ENCODE measurements at regions not wholly inside any gene's neighbourhood (a gene's known extent, or its start where the extent isn't known, plus 50 kb on each side); places are given as distances from the start of the nearest gene placed in this dataset.

DNA sequence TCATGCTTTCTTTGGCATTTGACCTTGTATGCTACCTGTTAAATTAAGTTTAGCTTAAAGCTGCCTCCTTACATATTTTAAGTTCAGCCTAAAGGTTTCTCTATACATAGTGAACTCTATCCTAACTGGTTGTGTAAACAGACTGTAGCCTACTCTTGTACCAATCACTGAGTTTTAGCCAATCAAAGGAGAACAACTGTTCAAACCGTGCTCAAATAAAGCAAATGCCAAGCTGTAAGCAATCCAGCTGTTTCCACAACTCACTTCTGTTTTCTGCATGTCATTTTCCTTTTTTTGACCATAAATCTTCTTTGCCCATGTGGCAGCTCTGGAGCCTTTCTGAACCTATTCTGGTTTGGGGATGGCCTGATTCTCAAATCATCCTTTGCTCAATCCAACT is 1603.8 kb upstream of the ACVR2A start:
- Mint-ChIP-seq H3K36me3 (no peaks in the 10 kb centered on the region), H3K4me3 (no peak overlapping the region), H3K9me3 (ENCODE audit: low read depth) (peaks cover 3% of the 10 kb centered on the region), H3K27me3 (no peaks in the 10 kb centered on the region), H3K4me1 (ENCODE audit: low read depth) (no peaks in the 10 kb centered on the region), H3K27ac (no peak overlapping the region)

DNA sequence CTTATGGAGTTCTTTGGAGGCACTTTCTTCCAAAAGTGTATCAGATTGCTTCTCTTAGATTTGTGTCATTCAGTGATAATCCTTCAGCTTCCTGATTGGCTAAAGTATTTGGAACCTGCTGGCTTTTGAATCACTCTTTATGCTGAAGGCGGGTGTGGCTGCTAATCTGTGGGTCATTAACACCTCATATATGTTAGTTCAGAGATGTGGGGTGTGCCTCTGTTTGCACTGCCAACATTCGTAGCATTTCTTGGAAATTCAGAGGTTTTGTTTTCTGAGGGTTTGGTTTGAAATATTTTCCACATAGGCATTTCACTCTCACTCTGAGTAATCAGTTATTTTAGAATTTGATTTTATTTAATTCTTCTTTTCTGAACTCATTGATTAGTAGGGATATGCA is 1604.4 kb upstream of the ACVR2A start:
- Mint-ChIP-seq H3K4me3 (no peak overlapping the region), H3K9me3 (ENCODE audit: low read depth) (peaks cover 3% of the 10 kb centered on the region), H3K36me3 (no peaks in the 10 kb centered on the region), H3K4me1 (ENCODE audit: low read depth) (no peaks in the 10 kb centered on the region), H3K27me3 (no peaks in the 10 kb centered on the region), H3K27ac (no peak overlapping the region)

GRCh38 chr2:146239392-146240135 is 1605.3 kb upstream of the ACVR2A start:
- H3K4me3 Mint-ChIP-seq, result no peak overlapping the region
- no peaks in the 10 kb centered on the region for H3K27me3 Mint-ChIP-seq
- peaks cover 3% of the 10 kb centered on the region for H3K9me3 Mint-ChIP-seq (ENCODE audit: low read depth)
- H3K27ac Mint-ChIP-seq, result no peak overlapping the region
- no peaks in the 10 kb centered on the region for H3K36me3 Mint-ChIP-seq
- no peaks in the 10 kb centered on the region for H3K4me1 Mint-ChIP-seq (ENCODE audit: low read depth)

DNA sequence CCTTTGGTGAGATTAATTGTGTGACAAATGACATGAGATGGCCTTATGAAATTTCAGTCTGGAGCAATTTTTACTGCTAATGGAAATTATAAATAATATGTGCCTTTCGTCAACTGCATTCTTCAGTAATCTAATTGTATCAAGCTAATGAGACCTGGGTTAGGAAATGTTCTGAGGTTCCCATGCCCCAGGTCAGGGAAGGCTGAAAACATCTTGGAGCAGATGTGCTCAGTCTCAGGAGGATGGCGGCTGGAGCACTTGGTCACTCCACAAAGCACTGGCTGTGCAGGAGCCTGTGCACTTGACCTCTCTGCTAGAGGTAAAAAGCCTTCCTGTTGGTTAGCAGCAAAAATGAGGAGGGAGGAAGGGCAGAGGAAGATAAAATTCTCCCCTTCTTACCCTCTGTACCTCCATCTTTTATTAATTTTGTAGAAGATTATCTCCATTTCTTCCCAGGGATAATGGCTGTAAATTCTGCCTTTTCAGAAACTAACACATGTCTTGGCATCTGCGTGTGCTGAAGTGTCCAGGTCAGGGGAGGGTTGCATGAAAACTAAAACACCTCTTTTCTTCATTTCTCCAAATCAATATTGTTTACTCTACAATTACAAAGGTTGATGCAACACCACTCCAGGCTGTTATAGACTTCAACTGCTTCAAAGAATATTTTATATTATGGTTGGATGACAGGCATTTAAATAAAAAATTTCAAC is 1606.4 kb upstream of the ACVR2A start:
- Mint-ChIP-seq H3K9me3 (ENCODE audit: low read depth) (peaks cover 3% of the 10 kb centered on the region), H3K27ac (no peak overlapping the region)

DNA sequence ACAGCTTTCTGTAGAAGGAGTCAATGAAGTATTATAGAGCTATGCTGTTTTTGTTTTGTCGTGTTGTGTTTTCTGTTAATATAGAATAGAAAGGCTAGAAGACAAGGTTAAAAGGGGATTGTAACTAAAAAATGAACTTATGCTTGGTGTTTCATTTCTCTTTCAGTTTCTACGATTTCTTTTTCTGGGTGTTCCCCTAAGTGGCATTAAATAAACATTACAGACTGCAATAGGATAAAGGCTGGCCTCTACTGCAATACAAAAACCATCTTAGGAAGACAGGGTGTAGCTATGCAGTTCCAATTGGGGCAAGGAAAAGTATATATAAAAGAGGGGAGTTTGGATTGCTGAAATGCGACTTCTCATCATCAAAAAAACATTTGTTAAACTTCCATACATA is 1609.7 kb upstream of the ACVR2A start:
- Mint-ChIP-seq H3K4me3 (no peak overlapping the region), H3K9me3 (ENCODE audit: low read depth) (peaks cover 8% of the 10 kb centered on the region), H3K27ac (no peak overlapping the region)

More for the DNA sequence above, 1606.4 kb upstream of the ACVR2A start:
- no peaks in the 10 kb centered on the region for H3K27me3 Mint-ChIP-seq
- no peak overlapping the region for H3K4me3 Mint-ChIP-seq
- H3K4me1 Mint-ChIP-seq (ENCODE audit: low read depth), result no peaks in the 10 kb centered on the region
- H3K36me3 Mint-ChIP-seq, result no peaks in the 10 kb centered on the region

GRCh38 chr2:146229508-146230155 is 1615.2 kb upstream of the ACVR2A start:
- Mint-ChIP-seq H3K27me3 (no peaks in the 10 kb centered on the region), H3K9me3 (ENCODE audit: low read depth) (peaks cover 17% of the 10 kb centered on the region), H3K4me3 (no peak overlapping the region), H3K4me1 (ENCODE audit: low read depth) (no peaks in the 10 kb centered on the region), H3K27ac (no peak overlapping the region), H3K36me3 (no peaks in the 10 kb centered on the region)

More for the DNA sequence above, 1609.7 kb upstream of the ACVR2A start:
- no peaks in the 10 kb centered on the region for H3K4me1 Mint-ChIP-seq (ENCODE audit: low read depth)
- no peaks in the 10 kb centered on the region for H3K27me3 Mint-ChIP-seq
- H3K36me3 Mint-ChIP-seq, result no peaks in the 10 kb centered on the region

- H3K4me3 Mint-ChIP-seq, result no peak overlapping the region
- peaks cover 17% of the 10 kb centered on the region for H3K9me3 Mint-ChIP-seq (ENCODE audit: low read depth)
- no peaks in the 10 kb centered on the region for H3K27me3 Mint-ChIP-seq
- no peaks in the 10 kb centered on the region for H3K36me3 Mint-ChIP-seq
- no peaks in the 10 kb centered on the region for H3K4me1 Mint-ChIP-seq (ENCODE audit: low read depth)
- H3K27ac Mint-ChIP-seq, result no peak overlapping the region
Measured at GRCh38 chr2:146228466-146229058, 1616.3 kb upstream of the ACVR2A start.

GRCh38 chr2:146228020-146228393 is 1616.8 kb upstream of the ACVR2A start:
- H3K27me3 Mint-ChIP-seq, result no peaks in the 10 kb centered on the region

DNA sequence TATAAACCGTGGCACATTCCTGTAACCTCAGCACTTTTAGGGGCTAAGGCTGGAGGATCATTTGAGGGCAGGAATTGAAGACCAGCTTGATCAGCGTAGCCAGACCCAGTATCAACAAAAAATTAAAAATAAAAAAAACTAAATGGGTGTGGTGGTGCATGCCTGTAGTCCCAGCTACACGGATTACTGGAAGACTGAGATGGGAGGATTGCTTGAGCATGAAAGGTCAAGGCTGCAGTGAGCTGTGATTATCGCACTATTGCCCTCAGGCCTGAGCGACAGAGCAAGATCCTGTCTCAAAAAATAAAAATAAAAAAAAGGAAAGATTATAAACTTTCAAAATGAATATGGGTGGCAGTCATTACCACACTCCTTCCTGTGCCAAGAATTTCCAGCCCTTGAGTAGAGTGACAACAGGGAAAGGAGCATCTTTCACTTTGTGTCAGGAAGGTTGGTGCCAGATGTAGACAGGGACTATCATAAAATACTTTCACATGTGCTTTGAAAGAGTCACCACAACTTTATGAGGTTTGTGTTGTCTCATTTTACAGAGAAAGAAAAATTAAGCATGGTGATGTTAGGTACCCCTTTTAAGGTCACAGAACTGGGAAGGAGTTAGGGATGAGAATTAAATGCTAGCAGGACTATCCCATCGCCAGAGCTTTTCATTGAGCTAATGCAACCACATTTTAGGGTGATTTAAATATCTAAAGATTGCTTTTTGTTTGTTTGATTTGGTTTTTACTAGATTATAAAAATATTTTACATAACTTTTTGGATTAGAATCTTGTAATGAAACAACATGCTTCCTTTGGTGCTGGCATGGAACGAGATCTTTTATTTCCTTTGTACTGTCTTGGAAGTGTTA is 1617.4 kb upstream of the ACVR2A start:
- no peak overlapping the region for H3K27ac Mint-ChIP-seq
- H3K4me3 Mint-ChIP-seq, result no peak overlapping the region
- no peaks in the 10 kb centered on the region for H3K36me3 Mint-ChIP-seq
- H3K27me3 Mint-ChIP-seq, result no peaks in the 10 kb centered on the region
- no peaks in the 10 kb centered on the region for H3K4me1 Mint-ChIP-seq (ENCODE audit: low read depth)
- peaks cover 13% of the 10 kb centered on the region for H3K9me3 Mint-ChIP-seq (ENCODE audit: low read depth)

More at GRCh38 chr2:146228020-146228393, 1616.8 kb upstream of the ACVR2A start:
- no peak overlapping the region for H3K4me3 Mint-ChIP-seq
- no peaks in the 10 kb centered on the region for H3K4me1 Mint-ChIP-seq (ENCODE audit: low read depth)
- H3K27ac Mint-ChIP-seq, result no peak overlapping the region
- H3K9me3 Mint-ChIP-seq (ENCODE audit: low read depth), result peaks cover 17% of the 10 kb centered on the region
- H3K36me3 Mint-ChIP-seq, result no peaks in the 10 kb centered on the region

- no peaks in the 10 kb centered on the region for H3K36me3 Mint-ChIP-seq
- no peaks in the 10 kb centered on the region for H3K4me1 Mint-ChIP-seq (ENCODE audit: low read depth)
- no peaks in the 10 kb centered on the region for H3K27me3 Mint-ChIP-seq
- no peak overlapping the region for H3K4me3 Mint-ChIP-seq
- no peak overlapping the region for H3K27ac Mint-ChIP-seq
- H3K9me3 Mint-ChIP-seq (ENCODE audit: low read depth), result peaks cover 9% of the 10 kb centered on the region
Measured at GRCh38 chr2:146226077-146226476, 1618.8 kb upstream of the ACVR2A start.

DNA sequence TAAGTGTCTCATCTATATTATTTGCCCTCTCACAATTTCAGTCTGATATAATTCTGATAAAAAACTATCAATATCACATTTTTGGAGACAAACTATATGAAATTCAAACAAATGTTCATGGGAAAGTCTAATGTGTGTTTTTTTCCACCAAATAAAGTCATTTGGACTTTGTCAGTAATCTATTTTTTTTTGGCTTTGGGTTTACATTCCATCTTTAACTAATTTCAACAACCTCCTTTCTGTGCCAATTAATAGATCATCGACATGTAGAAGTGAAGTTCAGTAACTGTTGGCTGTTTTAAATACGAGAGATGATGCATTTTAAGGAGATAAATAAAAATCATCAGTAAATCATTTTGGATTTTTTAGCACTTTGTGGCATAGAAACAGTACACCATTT is 1623.0 kb upstream of the ACVR2A start:
- Mint-ChIP-seq H3K36me3 (no peaks in the 10 kb centered on the region), H3K9me3 (ENCODE audit: low read depth) (peaks cover 8% of the 10 kb centered on the region), H3K4me3 (no peak overlapping the region), H3K4me1 (ENCODE audit: low read depth) (no peaks in the 10 kb centered on the region), H3K27me3 (no peaks in the 10 kb centered on the region), H3K27ac (no peak overlapping the region)

DNA sequence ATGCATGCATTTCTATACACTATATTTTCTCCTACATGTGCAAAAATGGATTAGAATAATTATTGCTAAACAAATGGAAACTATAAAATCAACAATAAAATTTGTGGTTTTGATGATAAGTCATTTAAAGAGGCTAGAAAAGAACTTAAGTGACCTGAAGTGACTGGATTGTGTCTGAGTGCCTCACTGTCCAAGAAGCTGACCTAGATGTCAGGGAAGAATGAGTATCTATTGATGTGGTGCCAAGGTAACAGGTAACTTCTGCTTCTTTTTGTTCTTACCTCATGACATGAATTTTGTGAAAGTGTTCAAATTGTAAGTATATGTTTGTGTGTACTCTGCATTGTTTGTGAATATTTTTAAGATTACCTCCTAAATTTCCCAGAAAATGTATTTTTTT is 1623.9 kb upstream of the ACVR2A start:
- H3K9me3 Mint-ChIP-seq (ENCODE audit: low read depth), result peaks cover 5% of the 10 kb centered on the region
- H3K27ac Mint-ChIP-seq, result no peak overlapping the region

GRCh38 chr2:146214394-146214929 is 1630.4 kb upstream of the ACVR2A start:
- no peaks in the 10 kb centered on the region for H3K27me3 Mint-ChIP-seq
- H3K9me3 Mint-ChIP-seq (ENCODE audit: low read depth), result peaks cover 5% of the 10 kb centered on the region
- no peak overlapping the region for H3K4me3 Mint-ChIP-seq
- no peaks in the 10 kb centered on the region for H3K36me3 Mint-ChIP-seq
- H3K4me1 Mint-ChIP-seq (ENCODE audit: low read depth), result no peaks in the 10 kb centered on the region
- H3K27ac Mint-ChIP-seq, result no peak overlapping the region

More for the DNA sequence above, 1623.9 kb upstream of the ACVR2A start:
- H3K4me3 Mint-ChIP-seq, result no peak overlapping the region
- no peaks in the 10 kb centered on the region for H3K36me3 Mint-ChIP-seq
- no peaks in the 10 kb centered on the region for H3K27me3 Mint-ChIP-seq
- no peaks in the 10 kb centered on the region for H3K4me1 Mint-ChIP-seq (ENCODE audit: low read depth)

DNA sequence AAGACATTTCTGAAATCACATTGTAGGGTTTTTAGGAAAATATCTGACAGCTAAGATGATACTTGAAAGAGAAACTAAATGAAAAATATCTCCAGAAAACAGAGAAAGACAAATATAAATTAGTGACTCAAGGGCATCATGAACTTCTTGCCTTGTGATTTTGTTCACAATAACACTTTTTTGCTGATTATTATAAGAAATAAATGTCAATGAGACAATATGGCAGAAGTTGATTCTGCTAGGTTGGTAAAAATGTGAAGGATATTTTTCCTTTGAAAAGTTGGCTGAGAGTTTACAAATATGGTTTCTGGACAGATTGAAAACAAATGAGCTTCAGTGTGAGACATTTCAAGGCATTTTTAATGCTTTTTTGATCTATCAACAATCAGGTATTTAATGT is 1631.2 kb upstream of the ACVR2A start:
- Mint-ChIP-seq H3K9me3 (ENCODE audit: low read depth) (peaks cover 5% of the 10 kb centered on the region), H3K4me3 (no peak overlapping the region), H3K4me1 (ENCODE audit: low read depth) (no peaks in the 10 kb centered on the region), H3K27ac (no peak overlapping the region), H3K36me3 (no peaks in the 10 kb centered on the region), H3K27me3 (no peaks in the 10 kb centered on the region)

Data from activated naive CD8-positive, alpha-beta T cell (primary cell).